MCF 10A (cell line): ENCODE measurements at regions not wholly inside any gene's neighbourhood (a gene's known extent, or its start where the extent isn't known, plus 50 kb on each side); places are given as distances from the start of the nearest gene placed in this dataset.
A peak's percentile ranks its signal among the peaks of the same experiment; 100 is the strongest.

ENCODE experiments used
- BruUV-seq: library from RNA; stranded (reverse); fragments of 400-500 nt; replicated peaks from 2 replicates; lab custom pipeline; 2021; lab: Mats Ljungman, UMichigan
- CTCF ChIA-PET: fragments of 300-600 bp; sonication (Branson Sonifier 250); formaldehyde crosslinking; extraction: SDS; loops from one replicate; lab custom pipeline; 2021; ENCODE audit warnings: antibody characterized with exemption, inconsistent platforms; lab: Yijun Ruan, JAX
- POLR2A ChIA-PET: fragments of 300-600, 350-650 bp; sonication (Branson Sonifier 250); formaldehyde crosslinking; extraction: SDS; loops from one replicate; lab custom pipeline; 2020; ENCODE audit warnings: antibody characterized with exemption, inconsistent platforms; lab: Yijun Ruan, JAX
- DNase-seq: peaks from one replicate; pipeline ENCODE4 v3.0.0-alpha.2; 2018; ENCODE audit not compliant: unreplicated experiment
- H3K27ac Mint-ChIP-seq: one replicate; pipeline ENCODE4 v1.8.0; 2022; ENCODE audit warnings: mild to moderate bottlenecking, low read depth, mixed read lengths; ENCODE audit not compliant: unreplicated experiment
- H3K27me3 Mint-ChIP-seq: one replicate; pipeline ENCODE4 v1.8.0; 2022; ENCODE audit warnings: mixed read lengths; ENCODE audit not compliant: insufficient read depth, unreplicated experiment
- H3K36me3 Mint-ChIP-seq: one replicate; pipeline ENCODE4 v1.8.0; 2022; ENCODE audit warnings: mild to moderate bottlenecking, moderate library complexity, mixed read lengths; ENCODE audit not compliant: insufficient read depth, unreplicated experiment
- H3K4me1 Mint-ChIP-seq: one replicate; pipeline ENCODE4 v1.8.0; 2022; ENCODE audit warnings: mixed read lengths; ENCODE audit not compliant: insufficient read depth, unreplicated experiment
- H3K4me3 Mint-ChIP-seq: one replicate; pipeline ENCODE4 v1.8.0; 2022; ENCODE audit warnings: mild to moderate bottlenecking, moderate library complexity, mixed read lengths; ENCODE audit not compliant: unreplicated experiment
- H3K9me3 Mint-ChIP-seq: one replicate; pipeline ENCODE4 v1.8.0; 2022; ENCODE audit warnings: mixed read lengths; ENCODE audit not compliant: unreplicated experiment
- CTCF ChIP-seq: fragments of 200-600 bp; IDR thresholded peaks from one replicate; pipeline ENCODE4 v1.8.0; 2022; ENCODE audit warnings: antibody characterized with exemption, mild to moderate bottlenecking; ENCODE audit not compliant: unreplicated experiment
- intact Hi-C: fragments of 100-400 bp; cut with micrococcal nuclease; formaldehyde crosslinking; loops from 2 replicates; pipeline ENCODE4 v1.14.1; 2022

- Mint-ChIP-seq H3K27ac (no peak overlapping the region), H3K36me3 (no peaks in the 10 kb centered on the region), H3K4me1 (peaks cover 27% of the 10 kb centered on the region), H3K27me3 (no peaks in the 10 kb centered on the region), H3K9me3 (no peaks in the 10 kb centered on the region), H3K4me3 (no peak overlapping the region)
- BruUV-seq, result no TSS peak
- ChIA-PET POLR2A (interaction anchor here (0.9 kb wide), 1 partner anchor 149 kb away, joined by 3 read pairs; no protein-coding TSS in a partner anchor), CTCF (interaction anchor here (1.0 to 2.4 kb wide), 2 partner anchors 50 to 171 kb away, joined by 3 to 6 read pairs; no protein-coding TSS in a partner anchor)
- TF ChIP-seq CTCF, result no peak
- intact Hi-C loops, result no loop called here
- DNase-seq, result peak; percentile 27
Observed at GRCh38 chr17:37820995-37821713, 76.3 kb upstream of the HNF1B start.

- no peak overlapping the region for H3K27ac Mint-ChIP-seq
- BruUV-seq, result no TSS peak
- no peaks in the 10 kb centered on the region for H3K9me3 Mint-ChIP-seq
- H3K27me3 Mint-ChIP-seq, result no peaks in the 10 kb centered on the region
- no peak overlapping the region for H3K4me3 Mint-ChIP-seq
- ChIA-PET CTCF (interaction anchor here (0.7 to 2.4 kb wide), 2 partner anchors 42 to 170 kb away, joined by 3 to 6 read pairs; no protein-coding TSS in a partner anchor), POLR2A (interaction anchor here (0.6 kb wide), 1 partner anchor 467 kb away, joined by 3 read pairs; no protein-coding TSS in a partner anchor)
- H3K36me3 Mint-ChIP-seq, result no peaks in the 10 kb centered on the region
- DNase-seq, result no peak
- peaks cover 23% of the 10 kb centered on the region for H3K4me1 Mint-ChIP-seq
- no peak for TF ChIP-seq CTCF
- intact Hi-C loops, result no loop called here
Observed at GRCh38 chr17:37820313-37820994, 75.6 kb upstream of the HNF1B start.

GRCh38 chr17:37818689-37819088 is 73.8 kb upstream of the HNF1B start:
- H3K36me3 Mint-ChIP-seq, result no peaks in the 10 kb centered on the region
- ChIA-PET CTCF (interaction anchor here (0.6 to 5.7 kb wide), 3 partner anchors 48 to 469 kb away, joined by 3 to 49 read pairs (median 43); no protein-coding TSS in a partner anchor), POLR2A (interaction anchor here (0.6 to 1.5 kb wide), 4 partner anchors 10 to 214 kb away, joined by 3 to 4 read pairs (median 4); no protein-coding TSS in a partner anchor)
- no peaks in the 10 kb centered on the region for H3K27me3 Mint-ChIP-seq
- intact Hi-C loops, result no loop called here
- no peak overlapping the region for H3K4me3 Mint-ChIP-seq
- no peak for TF ChIP-seq CTCF
- no peaks in the 10 kb centered on the region for H3K9me3 Mint-ChIP-seq
- H3K27ac Mint-ChIP-seq, result no peak overlapping the region
- H3K4me1 Mint-ChIP-seq, result peaks cover 10% of the 10 kb centered on the region
- peak; percentile 88 for DNase-seq
- BruUV-seq, result no TSS peak

GRCh38 chr17:37816950-37817349 is 72.1 kb upstream of the HNF1B start:
- peaks cover 7% of the 10 kb centered on the region for H3K9me3 Mint-ChIP-seq

More at GRCh38 chr17:37816950-37817349, 72.1 kb upstream of the HNF1B start:
- POLR2A ChIA-PET, result no interaction called here
- no peak for DNase-seq
- peaks cover 10% of the 10 kb centered on the region for H3K4me1 Mint-ChIP-seq
- TF ChIP-seq CTCF, result no peak
- H3K27me3 Mint-ChIP-seq, result no peaks in the 10 kb centered on the region
- BruUV-seq, result no TSS peak
- CTCF ChIA-PET, result interaction anchor here (0.6 to 5.7 kb wide), 13 partner anchors 9 to 207 kb away, joined by 3 to 49 read pairs (median 6); no protein-coding TSS in a partner anchor
- H3K36me3 Mint-ChIP-seq, result no peaks in the 10 kb centered on the region
- H3K4me3 Mint-ChIP-seq, result no peak overlapping the region
- intact Hi-C loops, result loop anchor here (1.0 to 2.0 kb wide), 3 partner anchors 46 to 167 kb away; no protein-coding TSS in a partner anchor
- no peak overlapping the region for H3K27ac Mint-ChIP-seq
